Adrenal gland (tissue), 9 donors: ENCODE measurements at regions not wholly inside any gene's neighbourhood (a gene's known extent, or its start where the extent isn't known, plus 50 kb on each side); places are given as distances from the start of the nearest gene placed in this dataset.

ENCODE experiments used
- DNase-seq, 7 donors: peaks; one replicate each; pipeline ENCODE4 v3.0.0-alpha.2; 2019 to 2020
- H3K27ac ChIP-seq, 5 donors: fragments of 200-600 bp; sonication (generic) in 4 of 5; 1 replicate in 3 of 5; 2 replicates in 2 of 5; pipeline versions ENCODE4 v1.5.1 to v1.8.0; 2016 to 2020; ENCODE audit warnings: mild to moderate bottlenecking in 1 of 5
- H3K27me3 ChIP-seq: fragments of 200-600 bp; 2 replicates; pipeline ENCODE4 v1.8.0; 2021
- H3K36me3 ChIP-seq, 2 donors: fragments of 200-600 bp; replicated peaks in 1 of 2; 1 replicate in 1 of 2; 2 replicates in 1 of 2; pipeline versions ENCODE4 v1.5.1 to v1.8.0; 2018 to 2022
- H3K4me1 ChIP-seq, 2 donors: fragments of 200-600 bp; replicated peaks in 1 of 2; 1 replicate in 1 of 2; 2 replicates in 1 of 2; pipeline versions ENCODE4 v1.5.1 to v1.8.0; 2018 to 2021
- H3K4me3 ChIP-seq, 4 donors: fragments of 200-600 bp; sonication (generic) in 3 of 4; one replicate each; pipeline ENCODE4 v1.5.1; 2016 to 2018
- H3K9me3 ChIP-seq, 3 donors: fragments of 200-600 bp; sonication (generic) in 1 of 3; replicated peaks in 1 of 3; 1 replicate in 2 of 3; 2 replicates in 1 of 3; pipeline versions ENCODE4 v1.5.1 to v1.8.0; 2016 to 2021
- CTCF ChIP-seq, 6 experiments: fragments of 450-650 bp in 4 of 6; fragments of 200-600 bp in 2 of 6; sonication (generic) in 1 of 6; IDR thresholded peaks; 1 replicate in 5 of 6; 2 replicates in 1 of 6; pipeline versions ENCODE4 v1.5.1 to v1.8.0; 2016 to 2021; ENCODE audit warnings: antibody characterized with exemption in 6 of 6, mild to moderate bottlenecking in 2 of 6, moderate library complexity in 1 of 6
- POLR2A ChIP-seq, 2 donors: fragments of 450-650 bp; IDR thresholded peaks; one replicate each; pipeline ENCODE4 v1.6.1; 2017; ENCODE audit warnings: antibody characterized with exemption in 2 of 2, mild to moderate bottlenecking in 2 of 2, moderate library complexity in 1 of 2
- WGBS, 4 donors: extraction: QIAGEN DNeasy Blood & Tissue Kit in 2 of 4; methylation state at CpG; one replicate each; pipeline versions ENCODE4 v1.1.5 to v1.1.7; 2013 to 2017; 5-methylcytosine and 5-hydroxymethylcytosine counted together
- intact Hi-C, 2 donors: fragments of 100-400 bp; cut with DNase I; formaldehyde crosslinking; loops; one replicate each; pipeline versions ENCODE4 v1.14.1 to v1.15.0; 2022 to 2023
- donor health status: healthy with polysubstance abuse.
- donor health status: Bipolar disorder and iron deficiency.
- donor health status: DM: yes; HTN: yes; CAD: no.
- donor health status: DM: no; HTN: no; CAD: no.
- donor health status: DM: no; HTN: no; CAD: no.

- intact Hi-C loops = no loop called here
- TF ChIP-seq CTCF (IDR thresholded peaks at IDR 0.05) (no peak), POLR2A (IDR thresholded peaks at IDR 0.05) (no peak)
These were observed 233.4 kb downstream of the IPO8 start for GRCh38 chr12:30462249-30462648.

GRCh38 chr12:30461026-30461615 is 234.5 kb downstream of the IPO8 start:
- H3K9me3 ChIP-seq = no peaks in the 10 kb centered on the region
- H3K27ac ChIP-seq = no peak overlapping the region
- peaks cover 0 to 6% of the 10 kb centered on the region in 2 donors for H3K4me1 ChIP-seq
- H3K36me3 ChIP-seq = no peaks in the 10 kb centered on the region
- H3K4me3 ChIP-seq = no peak overlapping the region
- DNase-seq = no peak
- intact Hi-C loops = no loop called here
- no peaks in the 10 kb centered on the region for H3K27me3 ChIP-seq
- TF ChIP-seq CTCF (IDR thresholded peaks at IDR 0.05) (no peak), POLR2A (IDR thresholded peaks at IDR 0.05) (no peak)

More at GRCh38 chr12:30462249-30462648, 233.4 kb downstream of the IPO8 start:
- no peaks in the 10 kb centered on the region for H3K27me3 ChIP-seq
- H3K9me3 ChIP-seq = no peaks in the 10 kb centered on the region
- 69 to 84% (median 76%) methylated on average over 1 of the region's 1 CpG for WGBS, 4 donors
- peaks cover 0 to 3% of the 10 kb centered on the region in 2 donors for H3K4me1 ChIP-seq
- no peaks in the 10 kb centered on the region for H3K36me3 ChIP-seq
- no peak overlapping the region for H3K4me3 ChIP-seq
- no peak overlapping the region for H3K27ac ChIP-seq
- no peak for DNase-seq

GRCh38 chr12:30458453-30458852 is 237.2 kb downstream of the IPO8 start:
- no peak overlapping the region for H3K27ac ChIP-seq
- TF ChIP-seq CTCF (IDR thresholded peaks at IDR 0.05) = no peak
- no peak for TF ChIP-seq POLR2A (IDR thresholded peaks at IDR 0.05)
- WGBS, 4 donors = 79 to 89% (median 85%) methylated on average over 3 of the region's 3 CpGs
- no peak overlapping the region for H3K4me3 ChIP-seq
- intact Hi-C loops = no loop called here
- no peak for DNase-seq
- H3K9me3 ChIP-seq = no peaks in the 10 kb centered on the region
- peaks cover 0 to 6% of the 10 kb centered on the region in 2 donors for H3K4me1 ChIP-seq
- H3K27me3 ChIP-seq = no peaks in the 10 kb centered on the region
- H3K36me3 ChIP-seq = no peaks in the 10 kb centered on the region

GRCh38 chr12:30457621-30458289 is 237.9 kb downstream of the IPO8 start:
- no peaks in the 10 kb centered on the region for H3K9me3 ChIP-seq
- intact Hi-C loops = no loop called here
- peaks cover 0 to 6% of the 10 kb centered on the region in 2 donors for H3K4me1 ChIP-seq
- peak in 3 of 7 donors; percentile 10 to 41 (median 11) for DNase-seq
- TF ChIP-seq CTCF (IDR thresholded peaks at IDR 0.05) (peak; percentile 17 to 44 (median 32)), POLR2A (IDR thresholded peaks at IDR 0.05) (no peak)
- peak overlapping the region in 2 of 5 donors; percentile 20 to 58 for H3K27ac ChIP-seq
- H3K27me3 ChIP-seq = no peaks in the 10 kb centered on the region
- WGBS, 4 donors = 36 to 47% (median 42%) methylated on average over 3 of the region's 3 CpGs
- no peak overlapping the region for H3K4me3 ChIP-seq
- no peaks in the 10 kb centered on the region for H3K36me3 ChIP-seq
